Retinal pigment epithelial cell (primary cell): ENCODE measurements at regions not wholly inside any gene's neighbourhood (a gene's known extent, or its start where the extent isn't known, plus 50 kb on each side); places are given as distances from the start of the nearest gene placed in this dataset.

Source experiments
- DNase-seq: peaks from one replicate; pipeline ENCODE4 v3.0.0-alpha.2; 2010; ENCODE audit warnings: low read depth
- H3K4me3 ChIP-seq: 2 replicates; pipeline ENCODE4 v1.5.1; 2011; ENCODE audit warnings: mild to moderate bottlenecking, low read length, control low read depth, moderate library complexity
- TF ChIP-seq, protein P1 (sequence below): conservative IDR thresholded peaks from 2 replicates; pipeline ENCODE4 v1.5.1; 2011; ENCODE audit warnings: low read depth, low read length, control low read depth, inconsistent platforms

DNA sequence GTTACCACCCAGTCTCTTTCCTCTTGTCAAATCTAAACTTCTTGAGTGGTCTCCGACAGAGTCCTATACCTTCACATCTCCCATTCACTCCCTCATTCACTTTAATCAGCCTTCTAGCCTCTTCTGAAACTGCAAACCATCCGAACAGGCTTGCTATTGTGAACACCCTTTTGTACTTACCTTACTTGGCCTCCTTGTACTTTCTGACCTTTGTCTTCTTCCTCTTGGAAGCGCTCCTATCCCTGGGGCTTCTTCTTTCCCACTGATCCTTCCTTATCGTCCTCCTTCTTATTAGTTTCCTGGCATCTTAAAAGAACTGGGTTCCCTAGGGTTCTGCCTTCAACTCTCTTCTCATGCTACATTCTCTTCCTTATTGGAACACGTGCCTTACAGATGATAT, 76.9 kb upstream of the HIF1A start:
- DNase-seq, result no peak
- TF ChIP-seq, protein P1, sequence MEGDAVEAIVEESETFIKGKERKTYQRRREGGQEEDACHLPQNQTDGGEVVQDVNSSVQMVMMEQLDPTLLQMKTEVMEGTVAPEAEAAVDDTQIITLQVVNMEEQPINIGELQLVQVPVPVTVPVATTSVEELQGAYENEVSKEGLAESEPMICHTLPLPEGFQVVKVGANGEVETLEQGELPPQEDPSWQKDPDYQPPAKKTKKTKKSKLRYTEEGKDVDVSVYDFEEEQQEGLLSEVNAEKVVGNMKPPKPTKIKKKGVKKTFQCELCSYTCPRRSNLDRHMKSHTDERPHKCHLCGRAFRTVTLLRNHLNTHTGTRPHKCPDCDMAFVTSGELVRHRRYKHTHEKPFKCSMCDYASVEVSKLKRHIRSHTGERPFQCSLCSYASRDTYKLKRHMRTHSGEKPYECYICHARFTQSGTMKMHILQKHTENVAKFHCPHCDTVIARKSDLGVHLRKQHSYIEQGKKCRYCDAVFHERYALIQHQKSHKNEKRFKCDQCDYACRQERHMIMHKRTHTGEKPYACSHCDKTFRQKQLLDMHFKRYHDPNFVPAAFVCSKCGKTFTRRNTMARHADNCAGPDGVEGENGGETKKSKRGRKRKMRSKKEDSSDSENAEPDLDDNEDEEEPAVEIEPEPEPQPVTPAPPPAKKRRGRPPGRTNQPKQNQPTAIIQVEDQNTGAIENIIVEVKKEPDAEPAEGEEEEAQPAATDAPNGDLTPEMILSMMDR, result no peak
- H3K4me3 ChIP-seq, result no peak overlapping the region

DNA sequence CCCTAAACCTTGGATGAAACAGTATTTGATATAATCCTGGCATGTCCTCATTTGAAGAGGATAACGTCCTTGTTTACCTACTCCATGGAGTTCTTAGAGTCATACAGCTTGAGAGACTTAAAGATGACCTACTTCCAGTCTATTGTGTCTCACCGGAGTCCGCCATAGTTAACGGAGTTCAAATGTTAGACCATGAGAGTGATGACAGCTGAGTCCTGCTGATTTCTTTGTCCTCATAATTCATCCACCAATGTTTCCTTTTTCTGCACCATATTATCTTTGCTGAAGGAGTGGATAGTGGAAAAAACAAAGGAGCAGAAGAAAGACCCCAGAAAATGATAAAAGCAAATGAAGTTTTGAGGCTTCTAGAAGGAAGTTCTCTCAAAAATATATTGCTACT, 75.8 kb upstream of the HIF1A start:
- DNase-seq, result no peak
- TF ChIP-seq, protein P1, result no peak
- H3K4me3 ChIP-seq, result no peak overlapping the region

DNA sequence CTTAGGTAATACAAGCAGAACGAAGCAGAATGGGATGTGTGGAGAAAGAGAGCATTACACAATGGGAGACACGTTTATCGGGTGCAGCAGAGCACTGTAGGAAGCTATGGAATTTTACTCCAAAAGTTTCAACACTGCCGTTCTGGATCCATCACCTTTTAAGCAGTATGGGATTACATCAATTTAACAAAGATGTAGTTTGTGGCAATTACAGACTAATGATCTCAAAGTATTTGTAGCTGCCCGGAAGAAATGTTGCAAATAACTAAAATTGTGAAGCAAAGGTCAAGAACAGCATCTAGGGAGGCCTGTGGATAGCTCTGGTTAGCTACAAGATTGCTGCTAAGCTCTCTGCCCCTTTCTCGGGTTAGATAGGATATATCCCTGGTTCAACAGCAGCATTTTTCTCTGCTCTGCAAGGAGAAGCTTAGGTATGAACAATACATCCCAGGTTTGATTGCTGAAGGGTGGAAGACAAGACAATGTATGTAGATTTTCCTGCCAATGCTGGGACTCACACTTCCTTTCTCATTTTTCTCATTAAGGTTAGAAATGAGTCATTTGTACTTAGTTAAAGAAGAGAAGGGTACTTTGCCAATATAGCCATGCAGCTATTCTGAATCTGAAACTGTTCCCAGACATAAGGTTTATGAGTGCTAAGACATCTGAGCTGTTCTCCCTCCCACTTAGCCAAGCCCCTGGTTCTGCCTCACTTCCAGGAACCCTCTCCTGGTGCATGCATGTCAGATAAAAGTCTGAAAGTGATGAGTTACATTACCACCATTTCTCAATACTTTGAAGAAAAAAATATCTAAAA, 75.0 kb upstream of the HIF1A start:
- H3K4me3 ChIP-seq, result no peak overlapping the region
- peak; percentile 85 for DNase-seq
- TF ChIP-seq, protein P1, result no peak

DNA sequence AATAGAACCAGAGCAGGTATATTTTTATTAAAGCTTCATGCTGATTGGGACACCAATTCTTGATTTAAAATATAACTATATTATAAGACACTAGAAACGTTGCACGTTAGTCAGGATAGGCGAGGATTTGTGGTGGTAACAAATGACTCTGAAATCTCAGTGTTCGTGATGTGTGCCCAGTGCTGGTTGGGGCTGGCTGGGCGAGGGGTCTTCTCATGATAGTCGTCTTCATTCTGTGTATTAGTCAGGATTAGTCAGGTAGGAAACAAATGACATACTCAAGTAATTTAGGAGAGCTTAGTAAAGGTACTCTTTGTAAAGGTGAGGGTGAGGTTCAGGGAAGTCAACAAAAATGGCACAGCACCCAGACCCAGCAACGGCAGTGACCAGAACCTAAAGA, 73.9 kb upstream of the HIF1A start:
- no peak for DNase-seq
- H3K4me3 ChIP-seq, result no peak overlapping the region
- TF ChIP-seq, protein P1, result no peak

DNA sequence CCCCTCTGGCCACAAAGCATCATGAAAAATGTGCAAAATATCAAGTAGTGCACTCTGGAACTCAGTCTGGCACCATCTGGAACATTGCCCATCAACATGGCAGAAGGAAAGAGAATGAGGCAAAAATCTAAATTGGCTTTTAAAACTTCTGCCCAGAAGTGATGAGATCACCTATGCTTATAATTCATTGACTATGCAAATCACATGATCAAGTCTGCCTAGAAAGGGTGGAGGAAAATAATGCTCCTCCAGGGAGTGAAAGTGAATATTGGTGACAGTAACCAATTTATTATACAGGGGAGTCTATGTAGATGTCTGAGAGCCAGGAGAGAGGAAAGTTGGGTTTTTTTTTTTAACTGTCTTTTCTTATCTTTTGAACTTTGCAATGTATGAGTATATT, 73.3 kb upstream of the HIF1A start:
- no peak for DNase-seq
- TF ChIP-seq, protein P1, result no peak
- H3K4me3 ChIP-seq, result no peak overlapping the region

DNA sequence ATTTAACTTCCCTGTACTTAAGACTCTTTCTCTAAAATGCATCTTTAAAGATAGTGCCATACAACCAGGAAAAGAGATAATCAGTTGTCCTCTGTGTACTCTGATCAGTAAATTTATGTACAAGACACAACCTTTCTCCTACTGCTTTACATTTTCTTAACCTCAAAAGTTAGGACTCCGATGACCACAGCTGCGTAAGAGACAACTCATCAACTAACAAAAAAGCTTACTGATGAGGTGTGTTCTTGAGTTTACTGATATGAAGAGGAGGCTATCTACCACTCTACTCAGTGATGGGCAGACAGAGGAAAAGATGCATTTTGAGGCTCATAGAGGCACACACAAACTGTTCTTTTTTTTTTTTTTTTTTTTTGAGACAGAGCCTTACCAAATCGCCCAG, 71.4 kb upstream of the HIF1A start:
- DNase-seq, result no peak
- H3K4me3 ChIP-seq, result no peak overlapping the region
- TF ChIP-seq, protein P1, result no peak

DNA sequence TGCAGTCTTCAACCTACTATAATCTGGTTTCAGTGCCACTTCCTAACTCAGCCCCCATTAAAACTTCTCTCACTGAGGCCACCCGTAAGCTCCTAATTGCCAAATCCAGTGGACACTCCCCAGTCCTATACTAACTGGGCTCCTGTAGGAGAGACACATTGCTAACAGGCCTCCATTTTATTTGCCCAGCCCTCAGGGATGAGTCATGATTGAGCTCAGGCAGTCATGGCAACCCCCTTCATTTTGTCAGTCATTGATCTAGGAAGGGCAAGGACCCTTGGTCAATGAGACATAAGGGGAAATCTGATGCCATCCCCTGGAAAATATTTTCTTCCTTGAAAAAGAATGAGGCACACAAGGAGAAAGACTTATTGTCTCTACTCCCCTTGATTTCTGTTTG, 70.1 kb upstream of the HIF1A start:
- DNase-seq, result no peak
- no peak overlapping the region for H3K4me3 ChIP-seq
- TF ChIP-seq, protein P1, result no peak
